Stimulated activated CD4-positive, alpha-beta T cell treated with anti-CD3 and anti-CD28 coated beads, TNF-alpha, amount 100 ng/mL, for 1 hour (primary cell): ENCODE measurements at regions not wholly inside any gene's neighbourhood (a gene's known extent, or its start where the extent isn't known, plus 50 kb on each side); places are given as distances from the start of the nearest gene placed in this dataset.

Source experiments
- DNase-seq, 3 donors: peaks; one replicate each; pipeline ENCODE4 v3.0.0-alpha.2; 2020; ENCODE audit warnings: low read depth in 3 of 3, low spot score in 1 of 3

GRCh38 chr6:54710456-54710855 is 136.1 kb upstream of the FAM83B start:
- DNase-seq: no peak

GRCh38 chr6:54716010-54716409 is 130.6 kb upstream of the FAM83B start:
- no peak for DNase-seq

- DNase-seq: no peak
Observed at GRCh38 chr6:54716877-54717276, 129.7 kb upstream of the FAM83B start.

DNA sequence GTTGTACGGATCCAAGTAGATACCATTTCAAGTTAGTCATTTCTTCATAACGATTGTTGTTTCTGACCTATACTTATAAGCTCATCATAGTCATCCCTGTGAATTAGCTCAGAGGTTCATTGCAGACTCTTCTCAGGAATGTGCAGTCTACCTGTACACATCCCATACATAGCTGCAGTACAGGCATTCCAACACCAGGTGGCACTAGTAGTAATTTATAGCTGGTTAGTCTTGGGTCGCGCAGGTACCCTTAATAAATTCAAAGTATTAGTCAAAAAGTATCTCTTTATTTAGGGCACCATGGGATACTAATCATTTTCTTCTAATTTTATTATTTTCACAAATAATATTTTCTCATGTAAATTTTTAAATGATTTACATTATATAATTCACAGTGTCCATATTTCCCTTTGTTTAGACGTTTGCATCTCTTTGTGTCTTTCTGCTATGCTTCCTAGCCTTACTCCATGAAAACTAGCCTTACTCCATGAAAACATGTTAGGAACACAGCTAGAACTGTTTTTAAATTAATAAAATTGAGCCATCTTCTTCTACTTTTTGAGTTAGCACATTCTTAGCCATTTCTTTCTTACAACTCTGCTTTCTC is 128.6 kb upstream of the FAM83B start:
- peak in 1 of 3 donors; percentile 22 for DNase-seq

GRCh38 chr6:54718541-54719023 is 128.0 kb upstream of the FAM83B start:
- no peak for DNase-seq

- no peak for DNase-seq
Observed at GRCh38 chr6:54719131-54719530, 127.4 kb upstream of the FAM83B start.

DNA sequence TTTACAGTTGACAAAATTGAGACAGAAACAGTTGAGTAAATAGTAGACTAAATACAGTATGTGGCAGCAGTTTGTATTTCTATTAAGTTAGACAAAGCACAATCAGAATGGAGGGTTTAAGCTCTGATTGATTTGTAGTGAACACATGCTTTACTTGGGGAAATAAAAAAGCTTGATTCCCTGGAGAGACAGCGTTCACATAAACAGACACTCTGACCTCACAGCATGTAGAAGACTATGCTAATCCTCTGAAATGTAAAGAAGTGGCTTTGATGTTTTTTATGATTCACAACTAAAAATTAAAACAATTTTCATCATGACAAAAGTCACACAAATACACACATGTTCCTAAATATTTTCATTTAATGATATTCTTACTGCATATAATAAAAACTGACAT is 126.9 kb upstream of the FAM83B start:
- DNase-seq: no peak

DNA sequence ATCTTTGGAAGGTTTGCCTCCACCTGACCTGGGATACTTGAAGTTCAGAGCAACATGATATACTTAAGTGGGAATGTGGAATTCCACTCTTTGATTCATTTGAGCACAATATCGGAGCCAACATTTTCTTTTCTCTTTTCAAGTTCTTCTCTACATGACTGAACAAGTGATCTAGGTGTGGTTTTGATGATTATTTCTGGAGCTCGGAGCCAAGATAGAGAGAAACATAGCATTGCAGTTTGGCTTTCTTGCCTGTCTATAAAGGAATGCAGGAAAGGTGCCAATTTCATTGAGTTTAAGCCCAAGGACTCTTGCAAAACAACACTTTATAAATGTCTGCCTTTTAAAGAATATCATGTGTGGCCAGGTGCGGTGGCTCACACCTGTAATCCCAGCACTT is 124.2 kb upstream of the FAM83B start:
- no peak for DNase-seq

- DNase-seq: no peak
Observed at GRCh38 chr6:54729716-54730115, 116.9 kb upstream of the FAM83B start.

- DNase-seq: no peak
Observed at GRCh38 chr6:54730767-54731630, 115.6 kb upstream of the FAM83B start.

DNA sequence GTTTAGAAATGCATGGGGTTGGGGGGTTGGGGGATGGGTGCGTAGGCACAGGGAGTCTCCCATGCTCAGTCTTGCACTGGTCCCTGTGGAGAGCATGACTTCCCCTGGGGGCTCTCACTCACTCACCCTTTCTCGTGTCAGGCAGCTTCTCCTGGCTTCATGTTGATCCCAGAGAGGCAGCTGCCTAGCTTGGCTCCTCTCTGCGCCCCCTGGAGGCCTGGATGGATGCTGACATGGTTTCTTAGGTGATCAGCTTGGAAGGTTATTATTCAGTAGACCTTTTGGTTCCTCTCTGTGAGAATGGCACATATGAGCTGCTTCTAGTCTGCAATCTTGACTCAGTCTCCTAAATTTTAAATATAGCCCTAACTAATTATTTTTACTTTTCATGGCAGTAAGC is 109.3 kb upstream of the FAM83B start:
- no peak for DNase-seq

DNA sequence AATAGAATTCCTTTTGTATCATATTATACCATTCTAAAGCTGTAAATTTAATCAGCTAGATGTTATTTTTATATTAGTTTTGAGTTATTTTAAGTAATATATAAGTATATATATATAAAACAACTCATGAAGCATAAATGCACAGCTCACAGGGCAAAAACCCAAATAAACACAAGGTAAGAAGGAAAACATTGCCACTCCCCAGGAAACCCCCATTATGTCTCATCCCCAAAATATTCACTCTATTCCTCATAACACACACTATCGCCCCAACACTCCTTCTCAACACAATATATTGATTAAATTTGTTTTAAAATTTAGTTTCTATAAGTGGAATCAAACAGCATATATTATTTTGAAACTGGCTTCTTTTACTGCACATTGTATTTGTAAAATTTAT is 98.6 kb upstream of the FAM83B start:
- no peak for DNase-seq

- no peak for DNase-seq
Observed at GRCh38 chr6:54754406-54754805, 92.2 kb upstream of the FAM83B start.

DNA sequence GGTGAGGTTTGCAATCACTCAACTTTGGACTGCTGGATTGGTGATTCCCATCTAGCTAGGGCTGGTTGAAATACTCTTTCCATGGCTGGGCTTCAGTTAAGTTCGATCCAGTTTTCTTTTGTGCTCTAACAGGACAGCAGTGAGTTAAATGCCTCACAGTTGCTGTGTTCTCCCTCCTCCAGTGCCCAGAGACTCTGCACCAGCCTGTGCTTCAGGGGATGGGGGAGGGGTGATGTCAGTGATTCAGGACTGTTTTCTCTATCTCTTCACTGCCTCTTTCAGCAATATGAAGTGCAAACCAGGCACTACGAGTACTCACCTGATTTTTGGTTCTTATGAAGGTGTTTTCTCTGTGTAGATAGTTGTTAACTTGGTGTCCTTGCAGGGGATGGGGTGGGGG is 88.2 kb upstream of the FAM83B start:
- no peak for DNase-seq

GRCh38 chr6:54768494-54768893 is 78.1 kb upstream of the FAM83B start:
- no peak for DNase-seq

GRCh38 chr6:54770328-54770727 is 76.2 kb upstream of the FAM83B start:
- no peak for DNase-seq

DNA sequence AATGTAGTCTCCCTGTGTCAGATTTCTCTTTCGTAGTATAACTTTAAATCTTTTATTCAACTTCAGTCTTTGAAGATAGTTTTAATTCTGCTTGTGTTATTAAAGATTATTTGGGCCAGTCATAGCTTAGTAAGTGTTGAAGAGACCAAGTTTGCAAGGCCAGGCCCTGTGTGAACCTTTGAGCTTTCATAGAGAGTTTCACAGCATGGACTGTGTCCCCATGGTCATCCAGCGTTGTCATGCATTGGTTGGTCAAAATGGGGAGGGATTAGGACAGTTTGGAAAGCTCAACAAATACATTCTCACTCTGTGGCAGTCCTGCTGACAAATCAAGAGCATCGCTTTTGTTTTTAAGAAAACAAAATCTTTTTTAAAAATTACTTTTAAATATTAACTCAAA is 74.6 kb upstream of the FAM83B start:
- DNase-seq: no peak

- no peak for DNase-seq
Observed at GRCh38 chr6:54772610-54773009, 74.0 kb upstream of the FAM83B start.

DNA sequence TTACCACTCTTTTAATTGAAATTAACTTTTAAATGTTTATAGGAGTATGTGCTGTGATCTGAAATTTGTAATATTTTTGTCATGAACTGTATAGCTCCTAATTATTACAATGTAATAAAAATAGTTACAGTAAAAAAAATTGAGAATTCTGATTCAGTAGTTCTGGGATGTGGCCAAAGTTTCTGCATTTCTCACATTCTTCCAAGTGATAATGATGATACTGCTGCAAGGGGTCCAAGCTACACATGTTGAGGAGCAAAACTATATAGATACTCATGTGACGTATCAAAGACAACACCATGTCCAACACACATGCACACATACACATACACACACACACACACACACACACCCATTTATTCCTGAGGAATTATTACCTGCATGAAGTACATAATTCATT is 71.0 kb upstream of the FAM83B start:
- no peak for DNase-seq

- DNase-seq: no peak
Observed at GRCh38 chr6:54776891-54777290, 69.7 kb upstream of the FAM83B start.

DNA sequence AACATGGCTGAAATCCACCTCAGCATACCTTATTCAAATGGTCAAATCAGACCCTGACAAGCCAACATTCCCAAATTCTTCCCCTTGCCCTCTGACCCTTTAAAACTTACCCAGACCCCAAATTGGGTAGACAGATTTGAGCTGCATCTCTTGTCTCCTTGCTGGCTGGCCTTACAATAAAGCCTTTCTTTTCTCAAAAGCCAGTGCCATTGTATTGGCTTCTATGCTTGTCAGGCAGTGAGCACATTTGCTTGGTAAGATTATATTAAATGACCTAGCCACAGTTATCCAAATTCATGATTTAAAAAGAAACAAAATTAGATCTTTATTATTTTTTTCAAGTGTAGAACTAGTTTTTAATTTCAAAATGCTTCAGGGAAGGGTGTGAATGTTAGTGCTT is 67.8 kb upstream of the FAM83B start:
- no peak for DNase-seq

GRCh38 chr6:54784011-54784410 is 62.6 kb upstream of the FAM83B start:
- no peak for DNase-seq

GRCh38 chr6:54786154-54786553 is 60.4 kb upstream of the FAM83B start:
- no peak for DNase-seq
